MG63 (cell line): ENCODE measurements at regions not wholly inside any gene's neighbourhood (a gene's known extent, or its start where the extent isn't known, plus 50 kb on each side); places are given as distances from the start of the nearest gene placed in this dataset.
A peak's percentile ranks its signal among the peaks of the same experiment; 100 is the strongest.

Source experiments
- DNase-seq: peaks from one replicate; pipeline ENCODE4 v3.0.0-alpha.2; 2020
- H3K27me3 ChIP-seq: fragments of 250-450 bp; sonication (Bioruptor Pico); 2 replicates; pipeline ENCODE4 v1.5.1; 2020; ENCODE audit warnings: mild to moderate bottlenecking, moderate library complexity
- H3K36me3 ChIP-seq: fragments of 250-450 bp; sonication (Bioruptor Pico); 2 replicates; pipeline ENCODE4 v1.5.1; 2020; ENCODE audit warnings: mild to moderate bottlenecking, moderate library complexity
- H3K4me3 ChIP-seq: fragments of 250-450 bp; sonication (Bioruptor Pico); 2 replicates; pipeline ENCODE4 v1.5.1; 2020; ENCODE audit warnings: mild to moderate bottlenecking, moderate library complexity
- H3K9me3 ChIP-seq: fragments of 250-450 bp; sonication (Bioruptor Pico); 2 replicates; pipeline ENCODE4 v1.5.1; 2020; ENCODE audit warnings: mild to moderate bottlenecking, moderate library complexity

DNA sequence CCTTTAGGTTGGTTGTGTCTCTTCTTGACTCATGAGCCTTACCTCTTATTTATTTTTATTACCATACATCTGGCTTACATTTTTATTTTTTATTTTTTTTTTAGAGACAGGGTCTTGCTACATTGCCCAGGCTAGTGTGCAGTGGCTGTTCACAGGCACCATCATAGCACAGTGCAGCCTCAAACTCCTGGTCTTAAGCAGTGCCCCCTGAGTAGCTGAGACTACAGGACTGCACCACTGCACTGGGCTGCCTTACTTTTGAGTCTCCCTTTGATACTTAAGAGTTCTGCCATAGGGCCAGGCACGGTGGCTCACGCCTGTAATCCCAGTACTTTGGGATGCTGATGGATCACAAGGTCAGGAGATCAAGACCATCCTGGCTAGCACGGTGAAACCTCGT is 76.4 kb upstream of the MACF1 start:
- no peaks in the 10 kb centered on the region for H3K9me3 ChIP-seq
- peaks cover 8% of the 10 kb centered on the region for H3K36me3 ChIP-seq
- no peak for DNase-seq
- no peaks in the 10 kb centered on the region for H3K27me3 ChIP-seq
- no peak overlapping the region for H3K4me3 ChIP-seq

DNA sequence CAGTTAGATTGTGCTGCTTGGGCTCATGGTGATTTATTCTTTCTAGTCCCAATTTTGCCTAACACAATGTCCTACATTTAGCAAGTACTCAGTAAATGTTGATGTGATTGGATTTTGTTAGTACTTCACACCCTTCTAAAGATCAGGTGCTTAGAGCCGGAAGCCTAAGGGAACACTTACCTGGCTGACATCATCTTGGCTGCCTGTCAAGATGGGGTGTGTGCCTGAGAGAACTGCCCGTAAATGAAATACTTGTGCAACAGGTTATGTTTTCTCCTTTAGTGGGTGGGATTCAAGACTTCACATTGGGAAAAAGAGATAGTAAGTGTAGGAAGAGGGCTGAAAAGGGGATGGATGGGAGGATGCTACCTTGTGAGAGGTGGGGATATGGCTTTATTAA is 75.5 kb upstream of the MACF1 start:
- peaks cover 8% of the 10 kb centered on the region for H3K36me3 ChIP-seq
- no peak overlapping the region for H3K4me3 ChIP-seq
- DNase-seq = no peak
- no peaks in the 10 kb centered on the region for H3K27me3 ChIP-seq
- no peaks in the 10 kb centered on the region for H3K9me3 ChIP-seq

DNA sequence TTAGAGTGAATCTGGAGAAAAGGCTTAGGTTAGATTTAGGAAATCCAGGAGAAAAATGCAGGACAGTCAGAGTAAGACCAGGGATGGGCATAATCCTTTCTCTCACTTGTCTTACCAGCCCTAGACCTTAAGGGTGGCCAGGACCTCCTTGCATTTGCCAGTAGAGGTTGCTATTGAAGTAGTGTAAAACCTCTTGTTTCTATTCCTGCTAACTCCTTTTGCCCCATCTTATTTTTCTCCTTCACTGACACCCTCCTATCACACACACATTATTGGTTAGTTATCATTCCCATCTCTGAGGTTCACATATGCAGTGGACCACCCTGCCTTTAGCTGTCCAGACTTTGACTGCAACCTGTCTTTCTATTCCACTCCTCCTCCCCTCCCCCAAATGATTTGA is 75.0 kb upstream of the MACF1 start:
- no peak for DNase-seq
- Histone ChIP-seq H3K4me3 (no peak overlapping the region), H3K36me3 (peaks cover 6% of the 10 kb centered on the region)

DNA sequence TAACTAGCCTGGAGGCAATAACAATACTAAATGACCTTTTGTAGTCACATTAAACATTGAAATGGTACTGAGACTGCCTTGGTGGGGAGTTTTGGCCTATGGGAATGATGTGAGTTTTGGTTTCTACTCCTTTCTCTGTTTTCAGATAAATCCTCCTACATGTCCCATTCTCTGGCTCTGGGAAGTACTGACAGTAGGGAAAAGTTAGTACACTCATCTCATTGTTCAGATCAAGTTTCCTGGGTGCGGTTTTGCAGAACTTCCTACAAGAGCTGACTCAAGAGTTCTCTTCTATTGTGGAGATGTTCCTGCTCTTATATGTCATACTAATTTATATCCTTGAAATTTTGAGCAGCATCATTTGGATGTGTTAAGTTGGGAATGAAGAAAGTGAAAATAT is 74.2 kb upstream of the MACF1 start:
- DNase-seq = peak; percentile 43
- Histone ChIP-seq H3K9me3 (no peaks in the 10 kb centered on the region), H3K27me3 (no peaks in the 10 kb centered on the region), H3K4me3 (no peak overlapping the region), H3K36me3 (peaks cover 6% of the 10 kb centered on the region)

More for the DNA sequence above, 75.0 kb upstream of the MACF1 start:
- H3K9me3 ChIP-seq = no peaks in the 10 kb centered on the region
- no peaks in the 10 kb centered on the region for H3K27me3 ChIP-seq

DNA sequence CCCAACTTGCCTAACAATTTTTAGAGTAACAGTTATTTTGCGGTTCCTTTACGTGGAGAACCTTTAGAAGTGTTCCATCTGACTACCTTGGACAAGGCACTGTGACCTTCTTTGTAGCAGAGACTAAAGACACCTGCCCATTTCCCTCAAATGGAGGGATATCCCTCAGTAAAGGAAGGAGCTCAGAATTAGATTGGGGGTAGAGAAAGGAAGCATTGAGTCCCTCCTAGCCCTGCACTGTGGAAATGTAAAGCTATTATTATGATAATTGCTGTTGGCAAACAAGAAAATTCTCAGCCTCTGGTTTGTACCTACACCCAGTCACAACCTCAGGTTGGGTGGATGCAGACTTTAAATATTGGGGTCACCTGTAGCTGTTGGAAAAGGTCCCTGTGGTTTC is 72.6 kb upstream of the MACF1 start:
- H3K9me3 ChIP-seq = no peaks in the 10 kb centered on the region
- no peak overlapping the region for H3K4me3 ChIP-seq
- DNase-seq = no peak

DNA sequence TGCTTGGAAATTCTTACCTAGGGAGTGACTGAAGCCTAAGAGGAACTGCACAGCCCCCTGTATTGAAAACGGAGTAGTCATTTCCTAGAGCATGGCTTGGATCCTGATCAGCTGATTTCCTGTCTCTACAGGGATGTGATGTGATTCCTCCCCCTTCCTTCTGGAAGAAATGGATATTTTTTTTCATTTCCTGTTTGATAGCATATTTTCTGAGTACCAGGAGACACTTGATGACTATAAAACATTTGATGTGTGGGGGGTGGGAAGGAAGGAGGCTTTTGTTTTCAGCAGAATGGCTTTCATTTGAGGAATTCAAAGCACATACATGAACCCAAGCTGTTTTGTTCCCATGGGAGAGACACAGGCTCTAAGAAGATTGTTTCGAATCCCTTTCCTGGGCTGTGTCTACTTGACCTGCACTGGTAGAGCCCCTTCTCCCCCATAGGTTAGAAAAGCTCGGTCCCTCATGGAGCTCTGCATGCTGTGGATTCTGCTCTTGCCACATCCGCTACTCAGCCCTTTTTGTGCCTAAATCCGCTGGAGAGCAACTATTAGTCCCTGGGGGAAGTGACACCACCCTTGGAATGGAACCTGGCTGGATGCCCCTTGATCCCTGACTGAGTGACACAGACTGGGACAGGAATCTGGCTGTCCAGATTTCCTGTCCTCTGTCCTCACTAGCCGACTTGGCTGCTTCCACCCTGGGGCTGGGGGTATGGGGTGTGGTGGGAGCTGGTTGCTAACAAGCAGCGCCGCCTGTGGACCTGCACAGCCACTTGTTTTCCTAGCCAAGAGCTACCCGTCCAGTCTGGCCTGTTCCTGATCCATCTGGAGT is 71.8 kb upstream of the MACF1 start:
- H3K36me3 ChIP-seq = no peaks in the 10 kb centered on the region
- H3K27me3 ChIP-seq = no peaks in the 10 kb centered on the region
- H3K4me3 ChIP-seq = no peak overlapping the region
- DNase-seq = peak; percentile 32
- H3K9me3 ChIP-seq = no peaks in the 10 kb centered on the region

More for the DNA sequence above, 72.6 kb upstream of the MACF1 start:
- Histone ChIP-seq H3K27me3 (no peaks in the 10 kb centered on the region), H3K36me3 (no peaks in the 10 kb centered on the region)

DNA sequence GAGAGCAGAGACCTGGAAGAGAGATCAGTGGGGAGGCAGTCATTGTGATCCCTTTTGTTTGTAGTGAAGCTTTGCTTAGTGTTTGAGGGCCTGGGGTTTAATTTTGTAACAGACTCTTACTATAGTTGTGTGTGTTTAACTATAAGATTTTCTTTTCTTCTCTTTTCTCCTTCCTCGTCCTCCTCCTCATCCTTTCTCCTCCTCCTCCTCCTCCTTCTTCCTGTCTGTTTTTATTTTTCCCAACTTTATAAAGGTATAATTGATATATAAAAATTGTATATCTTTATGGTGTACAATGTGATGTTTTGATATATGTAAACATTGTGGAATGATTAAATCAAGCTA is 71.2 kb upstream of the MACF1 start:
- H3K36me3 ChIP-seq = no peaks in the 10 kb centered on the region
- no peak overlapping the region for H3K4me3 ChIP-seq
- H3K9me3 ChIP-seq = no peaks in the 10 kb centered on the region
- no peaks in the 10 kb centered on the region for H3K27me3 ChIP-seq
- DNase-seq = no peak

DNA sequence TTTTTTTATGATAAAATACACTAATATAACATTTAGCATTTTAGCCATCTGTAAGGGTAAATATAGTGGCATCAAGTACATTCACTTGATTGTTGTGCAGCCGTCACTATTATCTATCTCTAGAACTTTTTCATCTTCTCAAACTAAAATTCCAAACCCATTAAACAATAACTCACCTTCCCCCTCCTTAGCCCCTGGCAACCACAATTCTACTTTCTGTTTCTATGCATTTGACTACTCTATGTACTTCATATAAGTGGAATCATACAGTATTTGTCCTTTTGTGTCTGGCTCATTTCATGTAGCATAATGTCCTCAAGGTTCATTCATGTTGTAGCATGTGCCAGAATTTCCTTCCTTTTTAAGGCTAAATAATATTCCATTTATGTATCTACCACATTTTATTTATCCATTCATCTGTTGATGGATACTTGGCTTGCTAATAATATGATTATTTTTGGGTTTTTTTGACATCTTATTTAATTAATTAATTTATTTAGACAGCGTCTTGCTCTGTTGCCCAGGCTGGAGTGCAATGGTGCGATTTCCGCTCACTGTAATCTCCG is 69.6 kb upstream of the MACF1 start:
- no peak for DNase-seq
- Histone ChIP-seq H3K36me3 (no peaks in the 10 kb centered on the region), H3K9me3 (no peaks in the 10 kb centered on the region), H3K27me3 (no peaks in the 10 kb centered on the region), H3K4me3 (no peak overlapping the region)

DNA sequence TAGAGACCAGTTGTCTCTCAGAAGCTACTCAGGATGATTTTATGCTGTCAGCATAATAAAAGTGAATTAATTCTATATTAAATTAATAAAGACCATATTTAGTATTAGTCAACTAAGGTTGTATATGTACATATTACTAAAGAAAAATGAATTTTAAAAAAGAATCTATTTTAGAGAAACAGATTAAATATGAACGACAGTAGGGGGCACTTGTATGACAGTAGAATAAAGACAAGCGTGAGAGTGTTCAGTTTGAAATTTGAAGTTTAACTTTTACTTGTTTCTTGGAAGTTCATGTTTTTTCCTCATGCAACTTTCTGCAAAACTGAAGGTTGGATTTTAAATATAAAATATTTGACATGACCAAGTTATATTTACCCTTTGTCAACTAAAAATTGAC is 67.9 kb upstream of the MACF1 start:
- Histone ChIP-seq H3K4me3 (no peak overlapping the region), H3K36me3 (no peaks in the 10 kb centered on the region), H3K27me3 (no peaks in the 10 kb centered on the region)

DNA sequence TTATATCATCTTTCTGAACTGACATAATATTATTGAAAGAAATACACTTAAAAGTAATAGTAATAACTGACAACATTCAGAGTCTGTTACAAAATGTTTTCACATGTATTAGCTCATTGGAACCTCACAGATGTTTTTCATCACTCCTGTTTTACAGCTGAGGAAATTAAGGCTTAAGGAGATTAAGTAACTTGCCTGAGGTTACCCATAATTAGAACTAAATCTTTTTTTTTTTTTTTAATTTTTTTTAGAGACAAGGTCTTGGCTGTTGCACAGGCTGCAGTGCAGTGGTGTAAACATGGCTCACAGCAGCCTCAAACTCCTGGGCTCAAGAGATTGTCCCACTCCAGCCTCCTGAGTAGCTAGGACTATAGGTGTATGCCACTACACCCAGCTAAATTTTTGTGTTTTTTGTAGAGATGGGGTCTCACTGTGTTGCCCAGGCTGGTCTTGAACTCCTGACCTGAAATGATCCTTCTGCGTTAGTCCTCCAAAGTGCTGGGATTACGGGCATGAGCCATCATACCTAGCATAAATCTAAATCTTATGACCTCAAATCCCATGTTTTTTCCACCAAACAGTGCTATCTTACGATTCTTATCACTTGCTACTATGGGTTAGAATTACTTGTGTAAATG is 64.7 kb upstream of the MACF1 start:
- H3K9me3 ChIP-seq = no peaks in the 10 kb centered on the region
- no peak for DNase-seq
- H3K36me3 ChIP-seq = no peaks in the 10 kb centered on the region
- no peak overlapping the region for H3K4me3 ChIP-seq
- H3K27me3 ChIP-seq = no peaks in the 10 kb centered on the region

More for the DNA sequence above, 67.9 kb upstream of the MACF1 start:
- no peaks in the 10 kb centered on the region for H3K9me3 ChIP-seq
- DNase-seq = no peak

DNA sequence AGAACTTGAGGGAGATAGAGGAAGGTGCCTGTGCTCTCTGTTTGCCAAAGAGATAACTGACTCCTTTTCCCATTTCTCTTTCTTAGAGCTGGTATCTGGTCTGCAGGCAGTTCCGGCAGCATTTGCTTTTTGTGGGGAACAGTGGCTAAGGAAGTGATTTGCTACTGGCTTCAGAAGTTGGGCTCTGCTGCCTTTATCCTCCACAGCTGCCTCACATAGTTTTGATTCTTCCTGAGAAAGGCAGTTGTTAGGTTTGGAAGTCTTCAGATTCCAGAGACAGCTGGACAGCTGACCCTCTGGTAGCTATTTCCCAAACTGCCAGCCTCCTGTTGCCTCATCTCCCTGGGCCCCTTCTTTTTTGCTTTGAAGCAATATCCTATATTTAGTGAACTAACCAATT is 62.6 kb upstream of the MACF1 start:
- no peak for DNase-seq
- Histone ChIP-seq H3K9me3 (no peaks in the 10 kb centered on the region), H3K27me3 (no peaks in the 10 kb centered on the region), H3K36me3 (no peaks in the 10 kb centered on the region), H3K4me3 (no peak overlapping the region)

DNA sequence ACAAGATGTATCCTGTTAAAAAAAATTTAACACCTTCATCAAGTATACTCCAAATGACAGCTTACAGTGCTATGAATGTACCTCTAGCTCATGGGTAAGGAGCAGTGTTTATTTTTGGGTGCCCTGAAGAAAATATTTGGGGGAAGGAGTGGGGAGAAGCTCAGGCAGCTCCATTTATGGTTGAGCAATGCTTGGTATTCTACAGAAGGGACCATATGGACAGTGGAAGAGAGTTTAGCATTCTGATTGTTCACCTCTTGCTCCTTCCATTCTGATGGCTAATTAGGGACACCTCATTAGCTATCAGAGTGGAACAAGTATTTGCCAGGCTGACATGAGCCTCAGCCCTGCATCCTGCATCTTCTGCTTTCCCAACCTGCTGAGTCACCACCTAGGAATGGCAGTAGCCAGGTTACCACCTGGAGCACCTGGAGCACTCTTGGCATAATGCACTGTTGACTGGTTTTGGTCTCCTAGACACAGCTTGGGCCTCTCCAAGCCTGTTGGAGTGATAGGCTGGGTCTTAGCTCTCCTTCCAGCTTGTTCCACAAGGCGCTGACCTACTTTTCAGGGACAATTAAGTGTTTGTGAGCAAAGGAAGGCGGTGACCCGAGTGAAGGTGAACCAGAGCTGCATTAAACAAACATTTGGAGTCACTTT is 62.0 kb upstream of the MACF1 start:
- no peak for DNase-seq
- no peaks in the 10 kb centered on the region for H3K27me3 ChIP-seq
- H3K9me3 ChIP-seq = no peaks in the 10 kb centered on the region
- H3K4me3 ChIP-seq = no peak overlapping the region
- H3K36me3 ChIP-seq = no peaks in the 10 kb centered on the region

DNA sequence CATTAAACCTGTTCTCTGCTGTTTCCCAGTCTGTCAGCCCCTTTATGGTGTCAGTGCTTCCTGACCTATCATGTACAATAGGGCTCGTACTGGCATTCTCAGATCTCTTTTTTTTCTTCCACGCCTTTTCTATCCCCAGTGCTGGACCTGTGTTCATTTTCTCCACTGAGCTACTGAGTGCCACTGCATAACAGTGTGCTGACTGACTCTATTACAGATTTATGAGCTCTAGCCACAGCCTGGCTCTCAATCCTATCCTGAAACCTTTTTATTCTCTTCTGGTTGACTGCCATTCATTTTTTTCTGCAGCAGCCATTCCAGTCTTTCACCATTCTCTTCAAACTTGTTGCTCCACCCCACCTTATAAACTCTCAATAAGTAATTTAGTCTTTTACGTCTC is 59.6 kb upstream of the MACF1 start:
- H3K4me3 ChIP-seq = no peak overlapping the region
- H3K27me3 ChIP-seq = no peaks in the 10 kb centered on the region
- DNase-seq = no peak
- H3K9me3 ChIP-seq = no peaks in the 10 kb centered on the region
- no peaks in the 10 kb centered on the region for H3K36me3 ChIP-seq

DNA sequence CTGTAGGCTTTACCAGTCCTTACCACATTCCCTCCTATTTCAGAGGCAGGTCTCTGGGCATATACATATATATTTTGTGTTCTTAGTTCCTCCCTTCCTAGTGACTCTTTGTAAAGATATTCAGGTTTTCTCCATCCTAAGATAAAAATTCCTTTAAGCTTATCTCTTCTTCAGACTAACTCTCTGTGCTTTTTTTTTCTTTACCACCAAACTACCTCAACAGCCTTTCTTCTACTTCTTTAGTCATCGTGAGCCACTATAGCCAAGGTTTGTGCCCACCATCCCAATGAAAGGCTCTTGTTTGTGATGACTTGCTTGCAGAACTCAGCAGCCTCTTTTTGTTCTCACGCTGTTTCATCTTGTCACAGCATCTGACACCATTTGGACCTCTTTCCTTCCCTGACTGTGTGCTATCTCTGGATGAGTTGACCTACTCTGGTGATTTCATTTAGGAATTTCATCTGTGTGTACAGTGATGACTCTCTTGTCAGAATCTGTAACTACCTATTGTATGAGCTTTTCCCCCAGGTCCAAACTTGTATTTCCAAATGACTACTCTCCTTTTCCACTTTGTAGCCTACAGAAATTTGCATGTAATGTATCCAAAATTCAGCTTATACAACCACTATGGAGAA is 59.0 kb upstream of the MACF1 start:
- Histone ChIP-seq H3K36me3 (no peaks in the 10 kb centered on the region), H3K4me3 (no peak overlapping the region), H3K9me3 (no peaks in the 10 kb centered on the region), H3K27me3 (no peaks in the 10 kb centered on the region)
- no peak for DNase-seq

DNA sequence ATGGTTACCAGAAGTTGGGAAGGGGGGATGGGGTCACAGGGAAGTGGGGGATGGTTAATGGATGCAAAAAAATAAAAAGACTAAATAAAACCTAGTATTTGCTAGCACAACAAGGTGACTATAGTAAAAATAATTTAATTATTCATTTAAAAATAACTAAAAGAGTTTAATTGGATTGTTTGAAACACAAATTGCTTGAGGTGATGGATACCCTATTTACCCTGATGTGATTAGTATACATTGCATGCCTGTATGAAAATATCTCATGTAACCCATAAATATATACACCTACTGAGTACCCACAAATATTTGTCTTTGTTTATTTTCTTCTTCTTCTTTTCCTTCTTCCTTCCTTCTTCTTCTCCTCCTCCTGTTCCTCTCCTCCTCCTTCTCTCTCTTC is 57.8 kb upstream of the MACF1 start:
- H3K4me3 ChIP-seq = no peak overlapping the region

DNA sequence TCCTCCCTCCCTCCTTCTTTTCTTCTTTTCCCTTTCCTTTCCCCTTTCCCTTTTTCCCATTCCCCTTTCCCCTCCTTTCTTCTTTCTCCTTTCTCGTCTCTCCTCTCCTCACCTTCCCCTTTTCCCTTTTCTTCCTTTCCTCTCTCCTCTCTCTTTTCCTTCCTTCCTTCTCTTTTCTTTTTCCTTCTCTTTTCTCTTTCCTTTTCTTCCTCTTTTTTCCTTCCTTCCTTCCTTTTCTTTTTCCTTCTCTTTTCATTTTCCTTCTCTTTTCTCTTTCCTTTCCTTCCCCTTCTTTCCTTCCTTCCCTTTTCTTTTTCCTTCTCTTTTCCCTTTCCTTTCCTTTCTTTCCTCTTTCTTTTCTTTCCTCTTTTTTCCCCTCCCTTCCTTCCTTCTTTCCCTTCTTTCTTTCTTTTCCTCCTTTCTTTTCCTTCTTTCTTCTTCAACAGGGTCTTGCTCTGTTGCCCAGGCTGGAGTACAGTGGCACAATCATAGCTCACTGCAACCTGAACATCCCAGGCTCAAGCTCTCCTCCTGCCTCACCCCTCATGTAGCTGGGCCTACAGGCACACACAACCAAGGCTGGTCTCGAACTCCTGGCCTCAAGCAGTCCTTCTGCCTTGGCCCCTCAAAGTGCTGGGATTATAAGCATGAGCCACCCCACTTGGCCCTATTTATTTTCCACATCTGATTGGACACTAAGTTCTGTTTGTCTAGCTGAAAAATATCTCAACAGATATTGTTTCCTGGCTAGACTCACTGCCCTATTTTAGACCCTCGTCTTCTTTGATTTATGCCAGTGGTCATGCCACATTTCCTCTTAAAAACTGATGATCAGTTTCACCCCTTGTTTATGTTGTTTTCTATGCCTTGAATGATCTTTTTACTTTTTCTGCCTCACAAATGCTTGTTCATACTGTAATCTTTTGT is 57.1 kb upstream of the MACF1 start:
- no peaks in the 10 kb centered on the region for H3K27me3 ChIP-seq
- DNase-seq = no peak
- H3K4me3 ChIP-seq = no peak overlapping the region
- H3K9me3 ChIP-seq = no peaks in the 10 kb centered on the region
- no peaks in the 10 kb centered on the region for H3K36me3 ChIP-seq

More for the DNA sequence above, 57.8 kb upstream of the MACF1 start:
- Histone ChIP-seq H3K36me3 (no peaks in the 10 kb centered on the region), H3K9me3 (no peaks in the 10 kb centered on the region), H3K27me3 (no peaks in the 10 kb centered on the region)
- DNase-seq = no peak
